COR-L47 (cell line): ENCODE measurements at regions not wholly inside any gene's neighbourhood (a gene's known extent, or its start where the extent isn't known, plus 50 kb on each side); places are given as distances from the start of the nearest gene placed in this dataset.
"Not testable (repeated sequence)": the region's sequence is repeated elsewhere in the genome, so short reads cannot be mapped to it uniquely, and the experiment has no call there.

Experiments used
- DNase-seq: peaks from one replicate; lab custom pipeline; 2025; lab: John Stamatoyannopoulos, UW

- DNase-seq, result no peak
Observed at GRCh38 chr2:239819091-239819973, 205.8 kb downstream of the NDUFA10 start.

- DNase-seq, result no peak
Observed at GRCh38 chr2:239818531-239819011, 206.6 kb downstream of the NDUFA10 start.

- no peak for DNase-seq
Observed at GRCh38 chr2:239818086-239818485, 207.1 kb downstream of the NDUFA10 start.

- DNase-seq, result not testable (repeated sequence)
Observed at GRCh38 chr2:239817468-239818031, 207.6 kb downstream of the NDUFA10 start.

GRCh38 chr2:239816576-239817467 lies 208.3 kb downstream of the NDUFA10 start:
- DNase-seq, result no peak

- no peak for DNase-seq
Observed at GRCh38 chr2:239815671-239816070, 209.5 kb downstream of the NDUFA10 start.

GRCh38 chr2:239814861-239815601 lies 210.1 kb downstream of the NDUFA10 start:
- no peak for DNase-seq

GRCh38 chr2:239814116-239814860 lies 210.9 kb downstream of the NDUFA10 start:
- DNase-seq, result no peak

- no peak for DNase-seq
Observed at GRCh38 chr2:239813261-239814115, 211.7 kb downstream of the NDUFA10 start.

- no peak for DNase-seq
Observed at GRCh38 chr2:239811806-239812560, 213.2 kb downstream of the NDUFA10 start.

GRCh38 chr2:239811111-239811781 lies 213.9 kb downstream of the NDUFA10 start:
- no peak for DNase-seq

- DNase-seq, result no peak
Observed at GRCh38 chr2:239809391-239809790, 215.8 kb downstream of the NDUFA10 start.

- no peak for DNase-seq
Observed at GRCh38 chr2:239807568-239807967, 217.6 kb downstream of the NDUFA10 start.

GRCh38 chr2:239806758-239807434 lies 218.2 kb downstream of the NDUFA10 start:
- DNase-seq, result no peak

GRCh38 chr2:239806276-239806675 lies 218.9 kb downstream of the NDUFA10 start:
- no peak for DNase-seq

GRCh38 chr2:239805414-239805813 lies 219.7 kb downstream of the NDUFA10 start:
- no peak for DNase-seq

GRCh38 chr2:239805043-239805329 lies 220.2 kb downstream of the NDUFA10 start:
- no peak for DNase-seq
